Ovary (tissue), 3 donors: ENCODE measurements at regions not wholly inside any gene's neighbourhood (a gene's known extent, or its start where the extent isn't known, plus 50 kb on each side); places are given as distances from the start of the nearest gene placed in this dataset.

ENCODE experiments used
- EP300 ChIP-seq: sonication (generic); formaldehyde crosslinking; IDR thresholded peaks from one replicate; pipeline ENCODE4 v1.6.1; 2017; ENCODE audit warnings: antibody characterized with exemption
- TF ChIP-seq, protein P1 (sequence below), 3 donors: fragments of 450-650 bp in 2 of 3; fragments of 200-600 bp in 1 of 3; IDR thresholded peaks; one replicate each; pipeline versions ENCODE4 v1.5.1 to v1.8.0; 2016 to 2022; ENCODE audit warnings: antibody characterized with exemption in 3 of 3, mild to moderate bottlenecking in 1 of 3
- donor health status: DM: no; HTN: no; CAD: no.

DNA sequence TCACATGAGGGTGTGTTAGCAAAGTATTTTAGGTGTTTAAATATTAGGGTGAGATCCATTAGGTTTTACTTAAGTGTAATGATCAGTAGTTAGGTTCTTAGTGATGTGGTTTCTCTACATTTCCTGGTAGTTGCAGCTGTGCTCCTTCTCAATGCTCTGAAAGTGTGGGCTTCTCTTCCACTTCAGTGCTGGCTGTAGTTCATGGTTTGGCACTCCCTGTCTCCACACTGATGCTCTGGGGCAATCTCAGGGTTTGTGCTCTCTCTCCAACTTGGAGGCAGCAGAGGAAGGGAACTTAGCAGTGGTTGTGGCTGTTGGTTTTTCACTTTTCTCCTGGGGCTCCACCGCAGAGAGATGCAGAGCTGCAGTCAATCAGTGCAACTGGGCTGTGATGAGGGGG is 507.5 kb downstream of the TMEM232 start:
- TF ChIP-seq, protein P1, sequence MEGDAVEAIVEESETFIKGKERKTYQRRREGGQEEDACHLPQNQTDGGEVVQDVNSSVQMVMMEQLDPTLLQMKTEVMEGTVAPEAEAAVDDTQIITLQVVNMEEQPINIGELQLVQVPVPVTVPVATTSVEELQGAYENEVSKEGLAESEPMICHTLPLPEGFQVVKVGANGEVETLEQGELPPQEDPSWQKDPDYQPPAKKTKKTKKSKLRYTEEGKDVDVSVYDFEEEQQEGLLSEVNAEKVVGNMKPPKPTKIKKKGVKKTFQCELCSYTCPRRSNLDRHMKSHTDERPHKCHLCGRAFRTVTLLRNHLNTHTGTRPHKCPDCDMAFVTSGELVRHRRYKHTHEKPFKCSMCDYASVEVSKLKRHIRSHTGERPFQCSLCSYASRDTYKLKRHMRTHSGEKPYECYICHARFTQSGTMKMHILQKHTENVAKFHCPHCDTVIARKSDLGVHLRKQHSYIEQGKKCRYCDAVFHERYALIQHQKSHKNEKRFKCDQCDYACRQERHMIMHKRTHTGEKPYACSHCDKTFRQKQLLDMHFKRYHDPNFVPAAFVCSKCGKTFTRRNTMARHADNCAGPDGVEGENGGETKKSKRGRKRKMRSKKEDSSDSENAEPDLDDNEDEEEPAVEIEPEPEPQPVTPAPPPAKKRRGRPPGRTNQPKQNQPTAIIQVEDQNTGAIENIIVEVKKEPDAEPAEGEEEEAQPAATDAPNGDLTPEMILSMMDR (IDR thresholded peaks at IDR 0.05): no peak
- no peak for TF ChIP-seq EP300
